HG03039 (cell line): ENCODE measurements at regions not wholly inside any gene's neighbourhood (a gene's known extent, or its start where the extent isn't known, plus 50 kb on each side); places are given as distances from the start of the nearest gene placed in this dataset.
"Not testable (repeated sequence)": the region's sequence is repeated elsewhere in the genome, so short reads cannot be mapped to it uniquely, and the experiment has no call there.

Source experiments
- ATAC-seq: cut with Tn5 transposase; IDR thresholded peaks from one replicate; pipeline ENCODE4 v1.9.1; 2021; ENCODE audit warnings: mild to moderate bottlenecking, moderate library complexity; ENCODE audit not compliant: unreplicated experiment

GRCh38 chr5:89694026-89694550, 715.5 kb downstream of the CETN3 start:
- ATAC-seq: no peak

- no peak for ATAC-seq
These were observed 719.2 kb downstream of the CETN3 start for GRCh38 chr5:89690331-89690730.

- no peak for ATAC-seq
These were observed 723.3 kb downstream of the CETN3 start for GRCh38 chr5:89686081-89686765.

GRCh38 chr5:89676634-89677033, 732.9 kb downstream of the CETN3 start:
- no peak for ATAC-seq

GRCh38 chr5:89673019-89673418, 736.5 kb downstream of the CETN3 start:
- no peak for ATAC-seq

- ATAC-seq: no peak
These were observed 740.7 kb downstream of the CETN3 start for GRCh38 chr5:89668821-89669220.

GRCh38 chr5:89662499-89662898, 747.1 kb downstream of the CETN3 start:
- no peak for ATAC-seq

GRCh38 chr5:89638871-89639270, 755.9 kb upstream of the MEF2C start:
- ATAC-seq: no peak

- ATAC-seq: not testable (repeated sequence)
These were observed 751.2 kb upstream of the MEF2C start for GRCh38 chr5:89634176-89634575.

- ATAC-seq: not testable (repeated sequence)
These were observed 747.1 kb upstream of the MEF2C start for GRCh38 chr5:89630064-89630463.

GRCh38 chr5:89628876-89629635, 746.1 kb upstream of the MEF2C start:
- no peak for ATAC-seq

- ATAC-seq: no peak
These were observed 733.0 kb upstream of the MEF2C start for GRCh38 chr5:89615839-89616518.

GRCh38 chr5:89613222-89613956, 730.4 kb upstream of the MEF2C start:
- peak; percentile 70 for ATAC-seq

GRCh38 chr5:89606939-89607534, 724.1 kb upstream of the MEF2C start:
- ATAC-seq: no peak

- ATAC-seq: no peak
These were observed 721.4 kb upstream of the MEF2C start for GRCh38 chr5:89604342-89604741.

- no peak for ATAC-seq
These were observed 718.9 kb upstream of the MEF2C start for GRCh38 chr5:89601880-89602279.

GRCh38 chr5:89597878-89598277, 714.9 kb upstream of the MEF2C start:
- no peak for ATAC-seq

- ATAC-seq: no peak
These were observed 713.8 kb upstream of the MEF2C start for GRCh38 chr5:89596821-89597220.

- no peak for ATAC-seq
These were observed 712.1 kb upstream of the MEF2C start for GRCh38 chr5:89595056-89595455.

- no peak for ATAC-seq
These were observed 701.5 kb upstream of the MEF2C start for GRCh38 chr5:89584339-89584956.
